Kidney epithelial cell (primary cell): ENCODE measurements at regions not wholly inside any gene's neighbourhood (a gene's known extent, or its start where the extent isn't known, plus 50 kb on each side); places are given as distances from the start of the nearest gene placed in this dataset.

Experiments
- DNase-seq: peaks from one replicate; pipeline ENCODE4 v3.0.0-alpha.2; 2010; ENCODE audit warnings: low read depth
- H3K27me3 ChIP-seq: 2 replicates; pipeline ENCODE4 v1.6.0; 2011; ENCODE audit warnings: low read length; ENCODE audit not compliant: control insufficient read depth, insufficient read depth
- H3K36me3 ChIP-seq: 2 replicates; pipeline ENCODE4 v1.5.1; 2011; ENCODE audit warnings: low read length; ENCODE audit not compliant: control insufficient read depth, insufficient read depth
- H3K4me3 ChIP-seq: 2 replicates; pipeline ENCODE4 v1.5.1; 2011; ENCODE audit warnings: low read depth, mild to moderate bottlenecking, control low read depth, low read length
- CTCF ChIP-seq: IDR thresholded peaks from 2 replicates; pipeline ENCODE4 v1.5.1; 2011; ENCODE audit warnings: mild to moderate bottlenecking, moderate library complexity, low read length, control low read depth, inconsistent platforms; ENCODE audit not compliant: insufficient read depth, poor library complexity, severe bottlenecking

DNA sequence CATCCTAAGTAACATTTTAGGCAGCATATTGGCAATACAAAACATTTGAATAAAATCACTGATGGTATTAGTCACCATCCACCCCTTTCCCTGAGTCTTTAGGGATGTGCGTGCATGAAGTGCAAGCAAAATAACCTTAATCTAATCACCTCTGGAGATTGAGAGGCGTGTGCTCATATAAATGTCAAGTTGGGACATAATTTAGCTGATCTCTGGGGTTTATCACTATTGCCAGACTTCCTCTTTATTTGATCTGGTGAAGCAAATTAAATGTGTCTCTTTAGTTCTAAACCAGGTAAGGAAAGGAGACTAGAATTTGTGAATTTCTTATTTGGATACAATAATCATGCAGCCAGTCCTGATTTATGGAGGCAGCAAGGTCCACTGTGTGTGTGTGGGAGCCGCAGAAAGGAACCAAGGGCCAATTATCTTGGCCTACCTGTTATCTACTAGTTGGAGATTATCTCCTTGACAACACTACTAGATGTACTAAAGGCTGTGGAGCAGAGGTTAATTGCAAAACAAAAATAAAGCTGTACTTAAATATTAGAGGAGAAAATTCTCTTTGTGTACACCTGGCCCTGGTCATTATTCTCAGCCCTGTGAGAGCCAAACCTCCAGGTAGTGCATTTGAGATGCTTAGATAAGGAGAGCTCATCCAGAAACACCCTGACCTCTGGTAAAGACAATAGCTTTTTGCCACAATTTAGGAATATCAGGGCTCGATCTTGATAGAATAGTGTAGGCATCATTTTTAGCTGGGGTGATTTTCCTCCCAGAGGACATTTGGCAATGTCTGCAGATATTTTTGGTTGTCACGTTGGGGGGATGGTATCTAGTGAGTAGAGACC lies 78.2 kb downstream of the HRH4 start:
- no peak for TF ChIP-seq CTCF
- Histone ChIP-seq H3K36me3 (no peaks in the 10 kb centered on the region), H3K27me3 (no peaks in the 10 kb centered on the region), H3K4me3 (no peak overlapping the region)
- no peak for DNase-seq

GRCh38 chr18:24539866-24540617 lies 79.6 kb downstream of the HRH4 start:
- no peak overlapping the region for H3K4me3 ChIP-seq
- TF ChIP-seq CTCF, result no peak
- DNase-seq, result no peak
- no peaks in the 10 kb centered on the region for H3K27me3 ChIP-seq
- H3K36me3 ChIP-seq, result no peaks in the 10 kb centered on the region

DNA sequence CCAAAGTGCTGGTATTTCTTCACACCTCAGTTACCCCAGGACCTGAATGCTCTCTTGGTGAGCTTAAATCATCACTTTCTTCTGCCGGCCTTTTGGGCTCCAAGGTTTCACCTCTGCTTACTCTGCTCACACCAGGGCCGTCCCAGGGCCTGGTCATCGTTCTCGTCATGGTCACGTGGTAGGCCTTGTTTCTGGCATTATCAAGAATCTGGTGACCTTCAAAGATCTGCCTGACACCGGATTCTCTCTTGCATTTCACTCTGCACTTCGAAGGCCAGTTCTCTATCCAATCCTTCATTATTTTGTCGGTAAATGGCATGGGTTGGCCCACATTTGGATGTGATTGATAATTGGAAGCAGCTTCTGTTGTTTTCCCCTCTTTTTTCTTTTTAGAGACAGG lies 80.5 kb downstream of the HRH4 start:
- Histone ChIP-seq H3K27me3 (no peaks in the 10 kb centered on the region), H3K4me3 (no peak overlapping the region), H3K36me3 (no peaks in the 10 kb centered on the region)
- no peak for DNase-seq
- TF ChIP-seq CTCF, result no peak

GRCh38 chr18:24543086-24543794 lies 82.8 kb downstream of the HRH4 start:
- no peaks in the 10 kb centered on the region for H3K36me3 ChIP-seq
- DNase-seq, result no peak
- H3K27me3 ChIP-seq, result no peaks in the 10 kb centered on the region
- no peak overlapping the region for H3K4me3 ChIP-seq
- no peak for TF ChIP-seq CTCF

DNA sequence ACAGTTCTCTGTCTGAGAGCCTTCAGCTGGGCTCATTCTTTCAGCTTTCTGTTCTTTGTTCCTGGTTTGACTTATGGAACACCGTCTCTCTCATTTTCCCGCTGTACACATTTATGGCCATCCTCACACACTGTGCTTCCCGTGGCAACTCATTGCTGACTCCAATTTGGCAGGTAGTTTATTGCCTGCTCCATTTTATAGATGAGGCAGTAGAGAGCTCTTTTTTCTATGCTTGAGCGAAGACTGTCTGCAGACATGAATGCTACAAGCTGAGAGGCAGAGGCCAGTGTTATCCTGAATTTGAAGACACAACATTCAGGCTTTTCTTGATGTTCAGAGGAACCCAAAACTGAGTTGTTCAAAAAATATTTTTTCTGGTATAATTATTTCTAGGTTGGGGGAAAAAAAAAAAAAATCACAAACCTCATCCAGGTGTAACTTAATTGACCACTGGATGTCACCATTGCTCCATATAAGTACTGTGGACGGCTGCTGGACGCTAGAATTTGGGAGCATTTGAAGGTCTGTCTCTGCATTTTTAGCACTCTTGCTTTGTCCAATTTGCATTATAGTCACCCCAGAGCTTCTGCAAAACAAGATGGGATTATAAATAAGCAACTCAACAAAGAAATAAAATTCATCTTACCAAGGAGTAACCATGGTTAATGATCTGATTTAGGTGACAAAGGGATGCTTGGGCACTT lies 83.5 kb downstream of the HRH4 start:
- peak; percentile 42 for TF ChIP-seq CTCF
- DNase-seq, result no peak
- Histone ChIP-seq H3K27me3 (no peaks in the 10 kb centered on the region), H3K4me3 (no peak overlapping the region), H3K36me3 (no peaks in the 10 kb centered on the region)
